ENCODE measurements at regions not wholly inside any gene's neighbourhood (a gene's known extent, or its start where the extent isn't known, plus 50 kb on each side); places are given as distances from the start of the nearest gene placed in this dataset.

- Histone ChIP-seq H3K4me3 (replicated peaks in 1 of 3; ENCODE audit: insufficient read depth in 1 of 3, low read depth in 2 of 3, low read length in 3 of 3) (no peak overlapping the region), H3K4me2 (ENCODE audit: low read depth, low read length) (no peak overlapping the region), H3K27me3 (ENCODE audit: control insufficient read depth in 1 of 2, insufficient read depth in 2 of 2, low read length in 2 of 2) (no peaks in the 10 kb centered on the region), H3K79me2 (ENCODE audit: insufficient read depth, low read length) (no peaks in the 10 kb centered on the region), H3K9me3 (ENCODE audit: low read length) (peaks cover 87% of the 10 kb centered on the region), H3K27ac (ENCODE audit: extremely low read length, insufficient read depth, low read length) (no peak overlapping the region), H3K4me1 (ENCODE audit: insufficient read depth, low read length) (no peaks in the 10 kb centered on the region), H2AFZ (ENCODE audit: low read length) (no peak overlapping the region), H4K20me1 (ENCODE audit: insufficient read depth, low read length) (no peaks in the 10 kb centered on the region), H3K9ac (ENCODE audit: insufficient read depth, low read depth, low read length) (no peak overlapping the region), H3K36me3 (replicated peaks in 1 of 2; ENCODE audit: control insufficient read depth in 1 of 2, insufficient read depth in 2 of 2, low read length in 2 of 2) (no peaks in the 10 kb centered on the region)
- ChIA-PET POLR2A (no interaction called here), CTCF (ENCODE audit: low intra/inter-chr PET ratio, low total read pairs) (no interaction called here)
- TF ChIP-seq HNF1B (CRISPR knock-in tag; IDR thresholded peaks at IDR 0.05) (no peak), HOXD1 (CRISPR knock-in tag; IDR thresholded peaks at IDR 0.05) (no peak), RXRB (CRISPR knock-in tag; IDR thresholded peaks at IDR 0.05; ENCODE audit: borderline replicate concordance) (no peak), ZNF543 (CRISPR knock-in tag; IDR thresholded peaks at IDR 0.05) (no peak), FUBP1 (CRISPR knock-in tag; IDR thresholded peaks at IDR 0.05; ENCODE audit: borderline replicate concordance) (no peak), MLLT10 (CRISPR knock-in tag; IDR thresholded peaks at IDR 0.05) (no peak), SNAPC2 (CRISPR knock-in tag; IDR thresholded peaks at IDR 0.05) (no peak), GFI1 (CRISPR knock-in tag; IDR thresholded peaks at IDR 0.05; ENCODE audit: borderline replicate concordance) (no peak), TMF1 (CRISPR knock-in tag; IDR thresholded peaks at IDR 0.05; ENCODE audit: low read depth) (no peak), HNRNPH1 (optimal IDR thresholded peaks at IDR 0.05; ENCODE audit: low read depth, low read length) (no peak), ARNTL (CRISPR knock-in tag; IDR thresholded peaks at IDR 0.05) (no peak), HNRNPLL (IDR thresholded peaks at IDR 0.05; ENCODE audit: low read depth, low read length, poor library complexity, severe bottlenecking) (no peak), HCFC1 (IDR thresholded peaks at IDR 0.05; ENCODE audit: low read depth, low read length) (no peak), KLF13 (CRISPR knock-in tag; IDR thresholded peaks at IDR 0.05) (no peak), NKX3-1 (CRISPR knock-in tag; IDR thresholded peaks at IDR 0.05) (no peak), SMAD3 (CRISPR knock-in tag; IDR thresholded peaks at IDR 0.05) (no peak), AGO2 (optimal IDR thresholded peaks at IDR 0.05; ENCODE audit: low read depth, low read length) (no peak), ZBTB42 (CRISPR knock-in tag; IDR thresholded peaks at IDR 0.05) (no peak), TFAP4 (IDR thresholded peaks at IDR 0.05; ENCODE audit: borderline replicate concordance, low read depth) (no peak)
- DNase-seq (ENCODE audit: low spot score) = no peak
- no peak for ATAC-seq
- FAIRE-seq = no peak
- BruUV-seq (replicated peaks) = no TSS peak
- 0% methylated on average over 1 of the region's 1 CpG for WGBS (ENCODE audit: low lambda C conversion rate)
- intact Hi-C loops (cut with micrococcal nuclease; ENCODE audit: unreplicated experiment) (no loop called here), in situ Hi-C loops (cut with HindIII; ENCODE audit: extremely low pct_ligation_motif_present, low pct_unique_long_range_greater_than_20kb) (no loop called here)
Measured at GRCh38 chr3:26205475-26205874, 415.6 kb downstream of the OXSM start.

All from HepG2 (cell line).